Adrenal gland (tissue), 9 donors: ENCODE measurements at regions not wholly inside any gene's neighbourhood (a gene's known extent, or its start where the extent isn't known, plus 50 kb on each side); places are given as distances from the start of the nearest gene placed in this dataset.

ENCODE experiments used
- DNase-seq, 7 donors: peaks; one replicate each; pipeline ENCODE4 v3.0.0-alpha.2; 2019 to 2020
- H3K27ac ChIP-seq, 5 donors: fragments of 200-600 bp; sonication (generic) in 4 of 5; 1 replicate in 3 of 5; 2 replicates in 2 of 5; pipeline versions ENCODE4 v1.5.1 to v1.8.0; 2016 to 2020; ENCODE audit warnings: mild to moderate bottlenecking in 1 of 5
- H3K27me3 ChIP-seq: fragments of 200-600 bp; 2 replicates; pipeline ENCODE4 v1.8.0; 2021
- H3K36me3 ChIP-seq, 2 donors: fragments of 200-600 bp; replicated peaks in 1 of 2; 1 replicate in 1 of 2; 2 replicates in 1 of 2; pipeline versions ENCODE4 v1.5.1 to v1.8.0; 2018 to 2022
- H3K4me1 ChIP-seq, 2 donors: fragments of 200-600 bp; replicated peaks in 1 of 2; 1 replicate in 1 of 2; 2 replicates in 1 of 2; pipeline versions ENCODE4 v1.5.1 to v1.8.0; 2018 to 2021
- H3K4me3 ChIP-seq, 4 donors: fragments of 200-600 bp; sonication (generic) in 3 of 4; one replicate each; pipeline ENCODE4 v1.5.1; 2016 to 2018
- H3K9me3 ChIP-seq, 3 donors: fragments of 200-600 bp; sonication (generic) in 1 of 3; replicated peaks in 1 of 3; 1 replicate in 2 of 3; 2 replicates in 1 of 3; pipeline versions ENCODE4 v1.5.1 to v1.8.0; 2016 to 2021
- CTCF ChIP-seq, 6 experiments: fragments of 450-650 bp in 4 of 6; fragments of 200-600 bp in 2 of 6; sonication (generic) in 1 of 6; IDR thresholded peaks; 1 replicate in 5 of 6; 2 replicates in 1 of 6; pipeline versions ENCODE4 v1.5.1 to v1.8.0; 2016 to 2021; ENCODE audit warnings: antibody characterized with exemption in 6 of 6, mild to moderate bottlenecking in 2 of 6, moderate library complexity in 1 of 6
- POLR2A ChIP-seq, 2 donors: fragments of 450-650 bp; IDR thresholded peaks; one replicate each; pipeline ENCODE4 v1.6.1; 2017; ENCODE audit warnings: antibody characterized with exemption in 2 of 2, mild to moderate bottlenecking in 2 of 2, moderate library complexity in 1 of 2
- WGBS, 4 donors: extraction: QIAGEN DNeasy Blood & Tissue Kit in 2 of 4; methylation state at CpG; one replicate each; pipeline versions ENCODE4 v1.1.5 to v1.1.7; 2013 to 2017; 5-methylcytosine and 5-hydroxymethylcytosine counted together
- intact Hi-C, 2 donors: fragments of 100-400 bp; cut with DNase I; formaldehyde crosslinking; loops; one replicate each; pipeline versions ENCODE4 v1.14.1 to v1.15.0; 2022 to 2023
- donor health status: healthy with polysubstance abuse.
- donor health status: Bipolar disorder and iron deficiency.
- donor health status: DM: yes; HTN: yes; CAD: no.
- donor health status: DM: no; HTN: no; CAD: no.
- donor health status: DM: no; HTN: no; CAD: no.

- WGBS, 4 donors, result 90 to 100% (median 100%) methylated on average over 1 of the region's 1 CpG
- intact Hi-C loops, result no loop called here
- TF ChIP-seq CTCF (IDR thresholded peaks at IDR 0.05), result no peak
Measured at GRCh38 chr15:38614621-38615020, 50.0 kb upstream of the RASGRP1 start.

GRCh38 chr15:38617831-38618230, 53.2 kb upstream of the RASGRP1 start:
- DNase-seq, result no peak

More at GRCh38 chr15:38614621-38615020, 50.0 kb upstream of the RASGRP1 start:
- Histone ChIP-seq H3K4me1 (no peaks in the 10 kb centered on the region), H3K9me3 (no peaks in the 10 kb centered on the region), H3K27me3 (no peaks in the 10 kb centered on the region), H3K4me3 (no peak overlapping the region), H3K27ac (no peak overlapping the region), H3K36me3 (no peaks in the 10 kb centered on the region)
- DNase-seq, result no peak

GRCh38 chr15:38618242-38618955, 53.8 kb upstream of the RASGRP1 start:
- TF ChIP-seq POLR2A (IDR thresholded peaks at IDR 0.05), result no peak
- no peak for TF ChIP-seq CTCF (IDR thresholded peaks at IDR 0.05)
- WGBS, 4 donors, result 79 to 89% (median 84%) methylated on average over 4 of the region's 4 CpGs
- Histone ChIP-seq H3K4me3 (no peak overlapping the region), H3K4me1 (no peaks in the 10 kb centered on the region), H3K27me3 (no peaks in the 10 kb centered on the region), H3K27ac (no peak overlapping the region), H3K9me3 (no peaks in the 10 kb centered on the region), H3K36me3 (no peaks in the 10 kb centered on the region)
- intact Hi-C loops, result no loop called here
- DNase-seq, result no peak

More at GRCh38 chr15:38617831-38618230, 53.2 kb upstream of the RASGRP1 start:
- Histone ChIP-seq H3K36me3 (no peaks in the 10 kb centered on the region), H3K4me3 (no peak overlapping the region), H3K4me1 (no peaks in the 10 kb centered on the region), H3K27ac (no peak overlapping the region), H3K9me3 (no peaks in the 10 kb centered on the region), H3K27me3 (no peaks in the 10 kb centered on the region)
- 75 to 92% (median 85%) methylated on average over 2 of the region's 2 CpGs for WGBS, 4 donors
- TF ChIP-seq POLR2A (IDR thresholded peaks at IDR 0.05) (no peak), CTCF (IDR thresholded peaks at IDR 0.05) (no peak)
- intact Hi-C loops, result no loop called here

- intact Hi-C loops, result no loop called here
- H3K4me3 ChIP-seq, result no peak overlapping the region
- no peaks in the 10 kb centered on the region for H3K9me3 ChIP-seq
- DNase-seq, result no peak
- no peaks in the 10 kb centered on the region for H3K27me3 ChIP-seq
- TF ChIP-seq CTCF (IDR thresholded peaks at IDR 0.05) (no peak), POLR2A (IDR thresholded peaks at IDR 0.05) (no peak)
- WGBS, 4 donors, result 76 to 90% (median 82%) methylated on average over 2 of the region's 2 CpGs
- H3K27ac ChIP-seq, result no peak overlapping the region
- H3K4me1 ChIP-seq, result no peaks in the 10 kb centered on the region
- H3K36me3 ChIP-seq, result no peaks in the 10 kb centered on the region
Measured at GRCh38 chr15:38620098-38620497, 55.5 kb upstream of the RASGRP1 start.
